H1 (cell line): ENCODE measurements at regions not wholly inside any gene's neighbourhood (a gene's known extent, or its start where the extent isn't known, plus 50 kb on each side); places are given as distances from the start of the nearest gene placed in this dataset.

Experiments
- CTCF ChIA-PET: fragments of 300-600 bp; sonication (Branson Sonifier 250); formaldehyde crosslinking; loops from one replicate; lab custom pipeline; 2021; ENCODE audit not compliant: partially characterized antibody; lab: Charles Lee
- POLR2A ChIA-PET: fragments of 300-600 bp; sonication (Branson Sonifier 250); formaldehyde crosslinking; loops from one replicate; lab custom pipeline; 2021; ENCODE audit warnings: inconsistent platforms; ENCODE audit not compliant: partially characterized antibody; lab: Charles Lee
- DNase-seq, 2 experiments: peaks; one replicate each; pipeline versions ENCODE4 v3.0.0 to v3.0.0-alpha.2; 2010 to 2022; ENCODE audit warnings: low spot score in 2 of 2, low read depth in 1 of 2, mixed read lengths in 1 of 2
- FAIRE-seq: peaks from 2 replicates; lab custom pipeline; 2011; peaks lifted over from hg19 to GRCh38; lab: Jason Lieb, UNC
- H2AFZ ChIP-seq: 2 replicates; pipeline ENCODE4 v1.8.1; 2012; ENCODE audit warnings: low read length, inconsistent platforms
- H2AK5ac ChIP-seq: 2 replicates; pipeline ENCODE4 v1.6.1; 2013; ENCODE audit warnings: low read depth, low read length
- H2BK120ac ChIP-seq: replicated peaks from 2 replicates; pipeline ENCODE3; 2013; ENCODE audit warnings: low read depth, low read length, inconsistent platforms
- H2BK12ac ChIP-seq: 2 replicates; pipeline ENCODE4 v1.6.1; 2013; ENCODE audit warnings: low read depth, low read length
- H2BK15ac ChIP-seq: 2 replicates; pipeline ENCODE4 v1.6.1; 2013; ENCODE audit warnings: low read length
- H2BK20ac ChIP-seq: 2 replicates; pipeline ENCODE4 v1.6.1; 2013; ENCODE audit warnings: low read length
- H2BK5ac ChIP-seq: 2 replicates; pipeline ENCODE4 v1.6.1; 2013; ENCODE audit warnings: low read depth, low read length
- H3K14ac ChIP-seq: 2 replicates; pipeline ENCODE4 v1.6.1; 2013; ENCODE audit warnings: inconsistent platforms; ENCODE audit not compliant: insufficient read length
- H3K18ac ChIP-seq: 2 replicates; pipeline ENCODE4 v1.6.1; 2013; ENCODE audit warnings: low read length; ENCODE audit errors: extremely low read depth
- H3K23ac ChIP-seq: 2 replicates; pipeline ENCODE4 v1.6.1; 2013; ENCODE audit warnings: inconsistent platforms; ENCODE audit not compliant: insufficient read length
- H3K23me2 ChIP-seq: 2 replicates; pipeline ENCODE4 v1.6.1; 2013; ENCODE audit warnings: low read depth, low read length
- H3K27ac ChIP-seq: 2 replicates; pipeline ENCODE4 v1.6.1; 2011; ENCODE audit warnings: low read depth, low read length, inconsistent platforms
- H3K27me3 ChIP-seq, 4 experiments: replicated peaks in 1 of 4; 1 replicate in 1 of 4; 2 replicates in 3 of 4; pipeline versions ENCODE4 v1.6.1 to v1.8.1; 2011 to 2013; ENCODE audit warnings: low read length in 3 of 4, mild to moderate bottlenecking in 3 of 4, inconsistent platforms in 2 of 4, mixed read lengths in 2 of 4, moderate library complexity in 1 of 4; ENCODE audit not compliant: control insufficient read depth in 3 of 4, insufficient read depth in 3 of 4; ENCODE audit errors: extremely low read depth in 1 of 4
- H3K36me3 ChIP-seq, 4 experiments: 2 replicates each; pipeline versions ENCODE4 v1.6.1 to v1.8.1; 2011 to 2013; ENCODE audit warnings: mild to moderate bottlenecking in 4 of 4, low read length in 3 of 4, moderate library complexity in 2 of 4, control low read depth in 1 of 4, inconsistent platforms in 1 of 4; ENCODE audit not compliant: insufficient read depth in 4 of 4, control insufficient read depth in 2 of 4
- H3K4ac ChIP-seq: replicated peaks from 2 replicates; pipeline ENCODE3; 2013; ENCODE audit warnings: low read length, low read depth, mixed read lengths, inconsistent platforms; ENCODE audit not compliant: insufficient read length
- H3K4me1 ChIP-seq, 4 experiments: replicated peaks in 1 of 4; 1 replicate in 1 of 4; 2 replicates in 3 of 4; pipeline versions ENCODE4 v1.6.1 to v1.8.1; 2011 to 2013; ENCODE audit warnings: low read length in 3 of 4, inconsistent platforms in 2 of 4, mixed read lengths in 1 of 4; ENCODE audit not compliant: insufficient read depth in 4 of 4, control insufficient read depth in 3 of 4
- H3K4me2 ChIP-seq, 2 experiments: 2 replicates each; pipeline versions ENCODE4 v1.6.1 to v1.8.1; 2011 to 2013; ENCODE audit warnings: low read depth in 2 of 2, low read length in 2 of 2, control low read depth in 1 of 2, inconsistent platforms in 1 of 2, mild to moderate bottlenecking in 1 of 2; ENCODE audit not compliant: insufficient read depth in 1 of 2
- H3K4me3 ChIP-seq, 4 experiments: fragments of 200-600, 300-600 bp in 1 of 4; sonication (generic), shearing (Covaris generic), sonication (Bioruptor Twin) in 1 of 4; 2 replicates each; pipeline versions ENCODE4 v1.5.1 to v1.8.1; 2011 to 2016; ENCODE audit warnings: low read length in 4 of 4, low read depth in 3 of 4, control low read depth in 2 of 4, inconsistent platforms in 2 of 4, mild to moderate bottlenecking in 2 of 4, mixed read lengths in 1 of 4, moderate library complexity in 1 of 4; ENCODE audit not compliant: insufficient read depth in 2 of 4; ENCODE audit errors: extremely low read depth in 1 of 4
- H3K56ac ChIP-seq: replicated peaks from 2 replicates; pipeline ENCODE3; 2013; ENCODE audit warnings: low read depth, mild to moderate bottlenecking, mixed read lengths, low read length, inconsistent platforms; ENCODE audit not compliant: insufficient read length
- H3K79me1 ChIP-seq: 2 replicates; pipeline ENCODE4 v1.6.1; 2013; ENCODE audit warnings: low read depth, low read length, control low read depth
- H3K79me2 ChIP-seq, 2 experiments: 2 replicates each; pipeline versions ENCODE4 v1.6.1 to v1.8.1; 2012 to 2013; ENCODE audit warnings: low read length in 2 of 2, mild to moderate bottlenecking in 2 of 2, inconsistent platforms in 1 of 2; ENCODE audit not compliant: insufficient read depth in 2 of 2, control insufficient read depth in 1 of 2
- H3K9ac ChIP-seq, 4 experiments: replicated peaks in 1 of 4; 1 replicate in 1 of 4; 2 replicates in 3 of 4; pipeline versions ENCODE4 v1.6.1 to v1.8.1; 2011 to 2013; ENCODE audit warnings: low read depth in 3 of 4, low read length in 3 of 4, control low read depth in 2 of 4, mild to moderate bottlenecking in 2 of 4, moderate library complexity in 2 of 4, inconsistent platforms in 1 of 4; ENCODE audit errors: extremely low read depth in 1 of 4
- H3K9me3 ChIP-seq, 2 experiments: 2 replicates each; pipeline versions ENCODE4 v1.6.1 to v1.8.1; 2012 to 2013; ENCODE audit warnings: mild to moderate bottlenecking in 2 of 2, moderate library complexity in 2 of 2, control low read depth in 1 of 2, inconsistent platforms in 1 of 2, low read depth in 1 of 2, low read length in 1 of 2, mixed read lengths in 1 of 2; ENCODE audit not compliant: insufficient read depth in 2 of 2
- H4K20me1 ChIP-seq, 2 experiments: replicated peaks in 1 of 2; 2 replicates each; pipeline versions ENCODE3 to v1.8.1; 2011 to 2013; ENCODE audit warnings: inconsistent platforms in 2 of 2, low read length in 2 of 2, mild to moderate bottlenecking in 1 of 2; ENCODE audit not compliant: insufficient read depth in 2 of 2, control insufficient read depth in 1 of 2
- H4K5ac ChIP-seq: 2 replicates; pipeline ENCODE4 v1.6.1; 2013; ENCODE audit warnings: low read length, low read depth, mixed read lengths, inconsistent platforms; ENCODE audit not compliant: insufficient read length
- H4K8ac ChIP-seq: 2 replicates; pipeline ENCODE4 v1.8.0; 2013; ENCODE audit warnings: mild to moderate bottlenecking, moderate library complexity, low read length, inconsistent platforms; ENCODE audit not compliant: insufficient read depth; ENCODE audit errors: extremely low read depth
- H4K91ac ChIP-seq: replicated peaks from 2 replicates; pipeline ENCODE3; 2013; ENCODE audit warnings: low read length, mixed read lengths, inconsistent platforms; ENCODE audit not compliant: insufficient read length
- ATF2 ChIP-seq: IDR thresholded peaks from 2 replicates; pipeline ENCODE4 v1.6.1; 2012; ENCODE audit warnings: low read length, inconsistent platforms
- ATF3 ChIP-seq: IDR thresholded peaks from 2 replicates; pipeline ENCODE4 v1.6.1; 2011; ENCODE audit warnings: low read depth, mild to moderate bottlenecking, low read length; ENCODE audit not compliant: insufficient read depth
- BRCA1 ChIP-seq: IDR thresholded peaks from 2 replicates; pipeline ENCODE4 v1.6.1; 2012; ENCODE audit warnings: low read depth, low read length, improper control_type of control experiment
- CBX8 ChIP-seq: fragments of 300-800, 300-1000 bp; sonication (generic); IDR thresholded peaks from 2 replicates; pipeline ENCODE4 v1.7.1; 2016; ENCODE audit warnings: low read depth, low read length, borderline replicate concordance
- CEBPB ChIP-seq: IDR thresholded peaks from 2 replicates; pipeline ENCODE4 v1.6.1; 2012; ENCODE audit warnings: low read depth, low read length
- E2F6 ChIP-seq: IDR thresholded peaks from 2 replicates; pipeline ENCODE4 v1.6.1; 2012; ENCODE audit warnings: inconsistent platforms
- MAFK ChIP-seq: IDR thresholded peaks from 2 replicates; pipeline ENCODE4 v1.6.1; 2012; ENCODE audit warnings: low read depth, mild to moderate bottlenecking, improper control_type of control experiment, low read length
- MAX ChIP-seq: IDR thresholded peaks from 2 replicates; pipeline ENCODE4 v1.6.1; 2012; ENCODE audit warnings: inconsistent platforms
- POU5F1 ChIP-seq: IDR thresholded peaks from 2 replicates; pipeline ENCODE4 v1.6.1; 2011; ENCODE audit warnings: low read depth, mild to moderate bottlenecking, low read length, moderate library complexity
- RXRA ChIP-seq: IDR thresholded peaks from 2 replicates; pipeline ENCODE4 v1.6.1; 2011; ENCODE audit warnings: low read depth, mild to moderate bottlenecking, low read length, moderate library complexity; ENCODE audit not compliant: insufficient read depth
- SIRT6 ChIP-seq: IDR thresholded peaks from one replicate; pipeline ENCODE4 v1.7.1; 2012; ENCODE audit warnings: low read length, inconsistent platforms
- SIX5 ChIP-seq: IDR thresholded peaks from 2 replicates; pipeline ENCODE4 v1.6.1; 2011; ENCODE audit warnings: mild to moderate bottlenecking, low read depth, low read length
- SP4 ChIP-seq: IDR thresholded peaks from 2 replicates; pipeline ENCODE4 v1.6.1; 2012; ENCODE audit warnings: low read length, inconsistent platforms
- WGBS, 2 experiments: shearing (Covaris generic) in 1 of 2; methylation state at CpG; one replicate each; pipeline versions ENCODE4 v1.1.6 to v1.1.7; 2013 to 2015; ENCODE audit warnings: low lambda C conversion rate in 2 of 2, mixed read lengths in 2 of 2, inconsistent platforms in 1 of 2, low coverage in 1 of 2, missing lambda C conversion rate in 1 of 2; ENCODE audit not compliant: insufficient replicate concordance in 2 of 2, insufficient coverage in 1 of 2, insufficient read length in 1 of 2; ENCODE audit errors: extremely low coverage in 1 of 2, missing lambda C conversion rate in 1 of 2; 5-methylcytosine and 5-hydroxymethylcytosine counted together

GRCh38 chr14:98711453-98711852 lies 560.5 kb downstream of the BCL11B start:
- no peak overlapping the region for H3K4me2 ChIP-seq
- H2BK5ac ChIP-seq = no peak overlapping the region
- H3K79me2 ChIP-seq = no peaks in the 10 kb centered on the region
- H4K20me1 ChIP-seq = peaks cover 0 to 2% of the 10 kb centered on the region in 2 experiments
- H3K4me1 ChIP-seq = no peaks in the 10 kb centered on the region
- no peak overlapping the region for H2BK20ac ChIP-seq
- H3K14ac ChIP-seq = no peak overlapping the region
- no peak overlapping the region for H3K4ac ChIP-seq
- H3K27ac ChIP-seq = no peak overlapping the region
- H2BK12ac ChIP-seq = no peak overlapping the region
- no peaks in the 10 kb centered on the region for H3K27me3 ChIP-seq
- no peaks in the 10 kb centered on the region for H3K9me3 ChIP-seq
- peaks cover 4% of the 10 kb centered on the region; the same call in 1 of the 2 replicates for H3K23me2 ChIP-seq
- FAIRE-seq (no peak), DNase-seq (no peak)
- WGBS, 2 experiments = 89% methylated on average over 2 of the region's 2 CpGs; no CpG with 5 or more reads in 1 of the 2 experiments
- H4K91ac ChIP-seq = no peak overlapping the region
- no peak overlapping the region for H2AK5ac ChIP-seq
- ChIA-PET POLR2A (no interaction called here), CTCF (no interaction called here)
- no peak overlapping the region for H4K8ac ChIP-seq
- no peak overlapping the region for H2AFZ ChIP-seq
- H2BK15ac ChIP-seq = no peak overlapping the region
- no peaks in the 10 kb centered on the region for H3K36me3 ChIP-seq
- no peaks in the 10 kb centered on the region for H3K79me1 ChIP-seq
- no peak overlapping the region for H3K18ac ChIP-seq
- no peak overlapping the region for H3K56ac ChIP-seq
- H3K4me3 ChIP-seq = no peak overlapping the region
- H3K9ac ChIP-seq = no peak overlapping the region
- no peak overlapping the region for H2BK120ac ChIP-seq
- H4K5ac ChIP-seq = no peak overlapping the region
- no peak overlapping the region for H3K23ac ChIP-seq
- TF ChIP-seq ATF3 (no peak), CBX8 (no peak), SIX5 (no peak), SP4 (no peak), SIRT6 (no peak), POU5F1 (no peak), MAX (no peak), BRCA1 (no peak), ATF2 (no peak), RXRA (no peak), CEBPB (no peak), E2F6 (no peak), MAFK (no peak)
